ENCODE measurements at regions not wholly inside any gene's neighbourhood (a gene's known extent, or its start where the extent isn't known, plus 50 kb on each side); places are given as distances from the start of the nearest gene placed in this dataset.

- no peak for DNase-seq
These were observed 217.2 kb downstream of the LACC1 start for GRCh38 chr13:44096901-44097300.

GRCh38 chr13:44098559-44098958, 218.9 kb downstream of the LACC1 start:
- no peak for DNase-seq

- no peak for DNase-seq
These were observed 221.8 kb downstream of the LACC1 start for GRCh38 chr13:44101347-44102083.

GRCh38 chr13:44103429-44104196, 223.9 kb downstream of the LACC1 start:
- no peak for DNase-seq

GRCh38 chr13:44104197-44104490, 224.4 kb downstream of the LACC1 start:
- peak; percentile 35 to 73 (median 47) for DNase-seq

GRCh38 chr13:44104969-44105368, 225.3 kb downstream of the LACC1 start:
- no peak for DNase-seq

- DNase-seq = peak in 2 of 3 donors; percentile 30 to 55
These were observed 226.8 kb downstream of the LACC1 start for GRCh38 chr13:44106266-44107152.

- DNase-seq = no peak
These were observed 227.8 kb downstream of the LACC1 start for GRCh38 chr13:44107357-44108121.

- DNase-seq = no peak
These were observed 228.7 kb downstream of the LACC1 start for GRCh38 chr13:44108331-44108858.

- DNase-seq = no peak
These were observed 230.5 kb downstream of the LACC1 start for GRCh38 chr13:44110091-44110621.

GRCh38 chr13:44111701-44112100, 232.0 kb downstream of the LACC1 start:
- DNase-seq = no peak

GRCh38 chr13:44112700-44113329, 233.1 kb downstream of the LACC1 start:
- DNase-seq = no peak

- peak in 1 of 3 donors; percentile 52 for DNase-seq
These were observed 237.0 kb downstream of the LACC1 start for GRCh38 chr13:44116562-44117332.

GRCh38 chr13:44117351-44117750, 237.6 kb downstream of the LACC1 start:
- DNase-seq = peak in 1 of 3 donors; percentile 43

GRCh38 chr13:44117816-44118215, 238.1 kb downstream of the LACC1 start:
- no peak for DNase-seq

- DNase-seq = no peak
These were observed 239.2 kb downstream of the LACC1 start for GRCh38 chr13:44118881-44119280.

GRCh38 chr13:44120043-44120442, 240.3 kb downstream of the LACC1 start:
- DNase-seq = peak in 2 of 3 donors; percentile 48 to 65

GRCh38 chr13:44120849-44121755, 241.4 kb downstream of the LACC1 start:
- DNase-seq = peak in 1 of 3 donors; percentile 26

GRCh38 chr13:44124352-44124751, 244.6 kb downstream of the LACC1 start:
- no peak for DNase-seq
